Common myeloid progenitor, CD34-positive (primary cell): ENCODE measurements at regions not wholly inside any gene's neighbourhood (a gene's known extent, or its start where the extent isn't known, plus 50 kb on each side); places are given as distances from the start of the nearest gene placed in this dataset.

ENCODE experiments used
- CTCF ChIA-PET: fragments of 350-600 bp; sonication (Branson Sonifier 250); formaldehyde crosslinking; loops from one replicate; lab custom pipeline; 2021; ENCODE audit warnings: antibody characterized with exemption; lab: Charles Lee
- POLR2A ChIA-PET: fragments of 350-600 bp; sonication (Branson Sonifier 250); formaldehyde crosslinking; loops from one replicate; lab custom pipeline; 2021; ENCODE audit warnings: antibody characterized with exemption; lab: Charles Lee
- DNase-seq, 3 donors: peaks; one replicate each; pipeline versions ENCODE4 v3.0.0 to v3.0.0-alpha.2; 2013
- H3K27ac ChIP-seq, 2 experiments: 1 replicate in 1 of 2; 2 replicates in 1 of 2; pipeline ENCODE4 v1.7.0; 2013; ENCODE audit warnings: inconsistent platforms in 2 of 2, low read length in 2 of 2, mild to moderate bottlenecking in 2 of 2, low read depth in 1 of 2, moderate library complexity in 1 of 2; ENCODE audit not compliant: severe bottlenecking in 2 of 2, insufficient read depth in 1 of 2, poor library complexity in 1 of 2
- H3K27me3 ChIP-seq, 5 experiments: replicated peaks in 2 of 5; 1 replicate in 3 of 5; 2 replicates in 2 of 5; pipeline versions ENCODE4 v1.6.1 to v1.7.0; 2013; ENCODE audit warnings: low read length in 4 of 5, mild to moderate bottlenecking in 2 of 5, moderate library complexity in 2 of 5, inconsistent platforms in 1 of 5; ENCODE audit not compliant: insufficient read depth in 5 of 5, control insufficient read depth in 4 of 5
- H3K36me3 ChIP-seq, 4 experiments: 1 replicate in 2 of 4; 2 replicates in 2 of 4; pipeline versions ENCODE4 v1.6.1 to v1.7.0; 2013; ENCODE audit warnings: low read length in 3 of 4, control low read depth in 1 of 4, mild to moderate bottlenecking in 1 of 4; ENCODE audit not compliant: control insufficient read depth in 4 of 4, insufficient read depth in 4 of 4
- H3K4me1 ChIP-seq, 4 experiments: 1 replicate in 3 of 4; 2 replicates in 1 of 4; pipeline versions ENCODE4 v1.6.1 to v1.7.1; 2013; ENCODE audit warnings: low read length in 3 of 4, mild to moderate bottlenecking in 3 of 4, control low read depth in 1 of 4, inconsistent platforms in 1 of 4, moderate library complexity in 1 of 4; ENCODE audit not compliant: control insufficient read depth in 4 of 4, insufficient read depth in 4 of 4; ENCODE audit errors: control extremely low read depth in 1 of 4
- H3K4me3 ChIP-seq, 7 experiments: 1 replicate in 4 of 7; 2 replicates in 3 of 7; pipeline versions ENCODE4 v1.5.1 to v1.7.0; 2013; ENCODE audit warnings: mild to moderate bottlenecking in 7 of 7, low read length in 6 of 7, moderate library complexity in 6 of 7, inconsistent platforms in 2 of 7, low read depth in 2 of 7, control low read depth in 1 of 7; ENCODE audit not compliant: insufficient read depth in 4 of 7, control insufficient read depth in 1 of 7; ENCODE audit errors: extremely low read depth in 1 of 7
- H3K9me3 ChIP-seq, 5 experiments: 1 replicate in 4 of 5; 2 replicates in 1 of 5; pipeline versions ENCODE4 v1.6.1 to v1.7.1; 2013; ENCODE audit warnings: low read length in 4 of 5, mild to moderate bottlenecking in 2 of 5, inconsistent platforms in 1 of 5, low read depth in 1 of 5, moderate library complexity in 1 of 5; ENCODE audit not compliant: control insufficient read depth in 4 of 5, insufficient read depth in 2 of 5; ENCODE audit errors: control extremely low read depth in 1 of 5
- WGBS: methylation state at CpG from one replicate; pipeline ENCODE4 v1.1.5; 2013; ENCODE audit not compliant: insufficient coverage; 5-methylcytosine and 5-hydroxymethylcytosine counted together

DNA sequence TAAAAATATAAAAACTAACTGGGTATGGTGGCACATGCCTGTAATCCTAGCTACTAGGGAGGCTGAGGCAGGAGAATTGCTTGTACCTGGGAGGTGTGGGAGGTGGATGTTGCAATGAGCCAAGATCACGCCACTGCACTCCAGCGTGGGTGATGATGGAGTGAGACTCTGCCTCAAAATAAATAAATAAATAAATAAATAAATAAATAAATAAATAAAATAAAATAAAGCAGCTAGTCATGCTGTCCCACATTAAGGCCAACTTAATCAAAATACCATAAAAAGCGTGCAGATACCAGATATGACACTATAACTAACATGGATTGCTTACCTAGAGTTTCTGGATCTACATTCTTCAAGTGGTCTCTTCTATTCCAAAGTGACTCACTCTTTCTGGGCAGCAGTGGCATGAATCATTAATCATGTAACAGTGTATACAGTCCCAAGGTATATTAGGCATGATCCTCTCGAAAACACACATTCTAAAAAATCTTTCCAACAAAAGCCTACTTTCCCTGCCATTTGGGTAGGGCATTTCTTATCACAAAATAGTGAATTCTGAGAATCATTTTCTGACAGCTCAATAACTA lies 187.1 kb downstream of the ELAVL2 start:
- WGBS, result 100% methylated on average over 2 of the region's 4 CpGs
- ChIA-PET POLR2A (no interaction called here), CTCF (no interaction called here)
- no peak for DNase-seq
- Histone ChIP-seq H3K36me3 (no peaks in the 10 kb centered on the region), H3K9me3 (no peaks in the 10 kb centered on the region), H3K4me1 (no peaks in the 10 kb centered on the region), H3K27me3 (no peaks in the 10 kb centered on the region), H3K27ac (no peak overlapping the region), H3K4me3 (no peak overlapping the region)
